Kidney (tissue), 13 donors: ENCODE measurements at regions not wholly inside any gene's neighbourhood (a gene's known extent, or its start where the extent isn't known, plus 50 kb on each side); places are given as distances from the start of the nearest gene placed in this dataset.
A peak's percentile ranks its signal among the peaks of the same experiment; 100 is the strongest.

Experiments
- DNase-seq, 5 donors: peaks; one replicate each; pipeline ENCODE4 v3.0.0-alpha.2; 2013 to 2020
- FAIRE-seq: peaks from 2 replicates; lab custom pipeline; 2012; peaks lifted over from hg19 to GRCh38; lab: Jason Lieb, UNC
- H3K27ac ChIP-seq, 2 donors: one replicate each; pipeline ENCODE4 v1.7.0; 2013; ENCODE audit warnings: low read depth in 2 of 2, low read length in 2 of 2, inconsistent platforms in 1 of 2
- H3K27me3 ChIP-seq: one replicate; pipeline ENCODE4 v1.7.1; 2013; ENCODE audit warnings: low read length, inconsistent platforms; ENCODE audit not compliant: control insufficient read depth, insufficient read depth
- H3K36me3 ChIP-seq, 3 donors: one replicate each; pipeline versions ENCODE4 v1.7.0 to v1.7.1; 2013; ENCODE audit warnings: low read length in 3 of 3, control low read depth in 1 of 3, inconsistent platforms in 1 of 3; ENCODE audit not compliant: insufficient read depth in 3 of 3, control insufficient read depth in 2 of 3
- H3K4me1 ChIP-seq, 3 donors: one replicate each; pipeline versions ENCODE4 v1.7.0 to v1.7.1; 2013; ENCODE audit warnings: low read length in 3 of 3, inconsistent platforms in 1 of 3, low read depth in 1 of 3; ENCODE audit not compliant: control insufficient read depth in 2 of 3, insufficient read depth in 2 of 3
- H3K4me3 ChIP-seq, 3 donors: one replicate each; pipeline versions ENCODE4 v1.7.0 to v1.8.1; 2013; ENCODE audit warnings: low read length in 3 of 3, control low read depth in 1 of 3, inconsistent platforms in 1 of 3
- H3K9ac ChIP-seq, 3 donors: one replicate each; pipeline versions ENCODE4 v1.7.0 to v1.7.1; 2013; ENCODE audit warnings: low read length in 3 of 3, control low read depth in 1 of 3, inconsistent platforms in 1 of 3
- H3K9me3 ChIP-seq, 3 donors: one replicate each; pipeline versions ENCODE4 v1.7.0 to v1.7.1; 2013; ENCODE audit warnings: low read length in 3 of 3, control low read depth in 1 of 3, inconsistent platforms in 1 of 3; ENCODE audit not compliant: control insufficient read depth in 2 of 3, insufficient read depth in 1 of 3
- CTCF ChIP-seq: IDR thresholded peaks from 3 replicates; pipeline ENCODE4 v1.5.1; 2012; ENCODE audit warnings: mild to moderate bottlenecking, moderate library complexity, borderline replicate concordance; ENCODE audit not compliant: insufficient read depth; ENCODE audit errors: extremely low read depth
- intact Hi-C: fragments of 100-400 bp; cut with DNase I; formaldehyde crosslinking; loops from one replicate; pipeline ENCODE4 v1.11.1; 2022
- donor health status: control.
- donor health status: control.
- donor health status: control.
- donor health status: control.
- donor health status: control.
- donor health status: DM: yes; HTN: yes; CAD: no.
- donor health status: Normal renal cell carcinoma (clear cell type).

- Histone ChIP-seq H3K27ac (no peak overlapping the region), H3K4me1 (no peaks in the 10 kb centered on the region), H3K27me3 (no peaks in the 10 kb centered on the region), H3K9ac (no peak overlapping the region), H3K9me3 (no peaks in the 10 kb centered on the region), H3K4me3 (no peak overlapping the region), H3K36me3 (no peaks in the 10 kb centered on the region)
- FAIRE-seq: no peak
- peak in 1 of 5 donors; percentile 4 for DNase-seq
- intact Hi-C loops: no loop called here
- no peak for TF ChIP-seq CTCF
Observed at GRCh38 chr12:59472273-59472672, 123.6 kb upstream of the SLC16A7 start.

GRCh38 chr12:59459966-59460660 is 135.7 kb upstream of the SLC16A7 start:
- TF ChIP-seq CTCF: no peak
- Histone ChIP-seq H3K27ac (no peak overlapping the region), H3K4me1 (no peaks in the 10 kb centered on the region), H3K9me3 (no peaks in the 10 kb centered on the region), H3K27me3 (no peaks in the 10 kb centered on the region), H3K36me3 (no peaks in the 10 kb centered on the region), H3K9ac (no peak overlapping the region), H3K4me3 (no peak overlapping the region)
- FAIRE-seq: no peak
- intact Hi-C loops: no loop called here
- DNase-seq: no peak

- intact Hi-C loops: no loop called here
- FAIRE-seq (no peak), DNase-seq (no peak)
- H3K36me3 ChIP-seq: no peaks in the 10 kb centered on the region
- peaks cover 0 to 8% (median 0%) of the 10 kb centered on the region in 3 donors for H3K4me1 ChIP-seq
- no peaks in the 10 kb centered on the region for H3K9me3 ChIP-seq
- H3K9ac ChIP-seq: no peak overlapping the region
- H3K27ac ChIP-seq: no peak overlapping the region
- TF ChIP-seq CTCF: no peak
- no peaks in the 10 kb centered on the region for H3K27me3 ChIP-seq
- H3K4me3 ChIP-seq: no peak overlapping the region
Observed at GRCh38 chr12:59453475-59453874, 142.4 kb upstream of the SLC16A7 start.
